ENCODE measurements at regions not wholly inside any gene's neighbourhood (a gene's known extent, or its start where the extent isn't known, plus 50 kb on each side); places are given as distances from the start of the nearest gene placed in this dataset.

- no peak for DNase-seq (ENCODE audit: low read depth)
- no peak overlapping the region for H3K4me3 ChIP-seq (ENCODE audit: low read depth, low read length)
- no peak for TF ChIP-seq CTCF (IDR thresholded peaks at IDR 0.05; ENCODE audit: insufficient read depth, low read length)
Observed at GRCh38 chr3:104474011-104474410, 892.7 kb upstream of the ALCAM start.

GRCh38 chr3:104503022-104503421 is 863.7 kb upstream of the ALCAM start:
- no peak for DNase-seq (ENCODE audit: low read depth)
- no peak overlapping the region for H3K4me3 ChIP-seq (ENCODE audit: low read depth, low read length)
- no peak for TF ChIP-seq CTCF (IDR thresholded peaks at IDR 0.05; ENCODE audit: insufficient read depth, low read length)

- no peak overlapping the region for H3K4me3 ChIP-seq (ENCODE audit: low read depth, low read length)
- TF ChIP-seq CTCF (IDR thresholded peaks at IDR 0.05; ENCODE audit: insufficient read depth, low read length) = no peak
- peak; percentile 51 for DNase-seq (ENCODE audit: low read depth)
Observed at GRCh38 chr3:104510131-104510849, 856.4 kb upstream of the ALCAM start.

- no peak for DNase-seq (ENCODE audit: low read depth)
- H3K4me3 ChIP-seq (ENCODE audit: low read depth, low read length) = no peak overlapping the region
- TF ChIP-seq CTCF (IDR thresholded peaks at IDR 0.05; ENCODE audit: insufficient read depth, low read length) = no peak
Observed at GRCh38 chr3:104514371-104514770, 852.3 kb upstream of the ALCAM start.

GRCh38 chr3:104514776-104515175 is 851.9 kb upstream of the ALCAM start:
- H3K4me3 ChIP-seq (ENCODE audit: low read depth, low read length) = no peak overlapping the region
- TF ChIP-seq CTCF (IDR thresholded peaks at IDR 0.05; ENCODE audit: insufficient read depth, low read length) = no peak
- DNase-seq (ENCODE audit: low read depth) = no peak

GRCh38 chr3:104519068-104519467 is 847.6 kb upstream of the ALCAM start:
- no peak for DNase-seq (ENCODE audit: low read depth)
- TF ChIP-seq CTCF (IDR thresholded peaks at IDR 0.05; ENCODE audit: insufficient read depth, low read length) = no peak
- no peak overlapping the region for H3K4me3 ChIP-seq (ENCODE audit: low read depth, low read length)

Data from fibroblast of the aortic adventitia (primary cell).